ENCODE measurements at regions not wholly inside any gene's neighbourhood (a gene's known extent, or its start where the extent isn't known, plus 50 kb on each side); places are given as distances from the start of the nearest gene placed in this dataset.

DNA sequence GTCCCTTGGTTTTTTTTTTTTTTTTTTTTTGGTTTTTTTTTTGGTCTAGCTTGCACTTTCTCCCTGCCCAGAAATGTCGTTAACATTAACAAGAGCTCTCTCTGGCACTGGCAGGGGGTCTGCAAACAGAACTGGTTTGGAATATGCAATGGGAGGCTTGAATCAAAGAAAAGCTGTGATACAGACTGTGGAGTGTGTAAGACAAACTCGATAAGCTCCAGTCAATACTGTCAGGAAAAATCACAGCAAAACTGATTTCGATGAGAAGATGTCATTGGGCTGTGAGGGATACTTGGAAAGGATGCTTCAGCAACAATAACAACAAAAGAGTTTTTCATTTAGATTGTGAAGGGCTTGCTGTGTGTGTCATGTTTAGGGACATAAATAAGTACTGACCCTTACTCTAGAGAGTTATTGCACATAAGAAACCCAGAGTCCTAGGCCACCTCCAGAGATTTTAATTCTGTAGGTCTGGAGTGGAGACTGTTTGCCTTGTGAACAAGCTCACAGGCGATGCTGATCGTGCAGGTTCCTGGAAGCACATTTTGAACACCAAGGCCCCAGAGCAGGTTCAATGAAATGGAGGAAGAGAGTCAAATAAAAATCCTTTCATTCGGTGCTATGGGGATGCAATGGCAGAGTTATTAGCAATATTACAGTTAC is 470.7 kb upstream of the RBFOX1 start:
- TF ChIP-seq CTCF (optimal IDR thresholded peaks at IDR 0.05 in 1 of 3, IDR thresholded peaks at IDR 0.05 in 1 of 3, conservative IDR thresholded peaks at IDR 0.05 in 1 of 3; ENCODE audit: extremely low read depth in 1 of 3, insufficient read depth in 2 of 3, low read length in 3 of 3) (no peak), EZH2 (IDR thresholded peaks at IDR 0.05; ENCODE audit: low read length) (no peak)

Data from keratinocyte (primary cell).